CD14-positive monocyte (primary cell): ENCODE measurements at regions not wholly inside any gene's neighbourhood (a gene's known extent, or its start where the extent isn't known, plus 50 kb on each side); places are given as distances from the start of the nearest gene placed in this dataset.
"Not testable (repeated sequence)": the region's sequence is repeated elsewhere in the genome, so short reads cannot be mapped to it uniquely, and the experiment has no call there.

Source experiments
- DNase-seq, 3 donors: peaks; one replicate each; pipeline ENCODE4 v3.0.0-alpha.2; 2011 to 2022
- H2AFZ ChIP-seq: 2 replicates; pipeline ENCODE4 v1.6.0; 2012; ENCODE audit warnings: mild to moderate bottlenecking, low read depth, low read length, inconsistent platforms; ENCODE audit not compliant: insufficient read depth, poor library complexity, severe bottlenecking
- H3K27ac ChIP-seq, 2 donors: 1 replicate in 1 of 2; 2 replicates in 1 of 2; pipeline ENCODE4 v1.5.1; 2012 to 2013; ENCODE audit warnings: low read length in 2 of 2, control low read depth in 1 of 2, inconsistent platforms in 1 of 2, low read depth in 1 of 2, mild to moderate bottlenecking in 1 of 2
- H3K27me3 ChIP-seq, 2 donors: one replicate each; pipeline versions ENCODE4 v1.6.0 to v1.6.1; 2011 to 2013; ENCODE audit warnings: low read length in 2 of 2; ENCODE audit not compliant: control insufficient read depth in 2 of 2, insufficient read depth in 2 of 2
- H3K36me3 ChIP-seq, 2 donors: replicated peaks in 1 of 2; 1 replicate in 1 of 2; 2 replicates in 1 of 2; pipeline versions ENCODE4 v1.5.1 to v1.6.1; 2012 to 2013; ENCODE audit warnings: low read length in 2 of 2, control low read depth in 1 of 2, inconsistent platforms in 1 of 2, mild to moderate bottlenecking in 1 of 2; ENCODE audit not compliant: insufficient read depth in 2 of 2, control insufficient read depth in 1 of 2
- H3K4me1 ChIP-seq, 2 donors: 1 replicate in 1 of 2; 2 replicates in 1 of 2; pipeline versions ENCODE4 v1.5.1 to v1.6.1; 2012 to 2013; ENCODE audit warnings: low read length in 2 of 2, control low read depth in 1 of 2, inconsistent platforms in 1 of 2, mild to moderate bottlenecking in 1 of 2, moderate library complexity in 1 of 2; ENCODE audit not compliant: insufficient read depth in 2 of 2, control insufficient read depth in 1 of 2
- H3K4me2 ChIP-seq: replicated peaks from 2 replicates; pipeline ENCODE3; 2012; ENCODE audit warnings: low read length, moderate library complexity, mild to moderate bottlenecking; ENCODE audit not compliant: poor library complexity, severe bottlenecking; ENCODE audit errors: extremely low read depth
- H3K4me3 ChIP-seq, 3 experiments: fragments of 200-600 bp in 1 of 3; sonication (generic) in 1 of 3; replicated peaks in 1 of 3; 1 replicate in 2 of 3; 2 replicates in 1 of 3; pipeline ENCODE4 v1.5.1; 2011 to 2013; ENCODE audit warnings: low read length in 3 of 3, mild to moderate bottlenecking in 3 of 3, control low read depth in 2 of 3, low read depth in 2 of 3, inconsistent platforms in 1 of 3, moderate library complexity in 1 of 3
- H3K79me2 ChIP-seq: 2 replicates; pipeline ENCODE4 v1.6.0; 2012; ENCODE audit warnings: mild to moderate bottlenecking, control low read depth, inconsistent platforms, low read length, moderate library complexity; ENCODE audit not compliant: insufficient read depth
- H3K9ac ChIP-seq: 2 replicates; pipeline ENCODE4 v1.6.0; 2017; ENCODE audit warnings: low read length, mild to moderate bottlenecking; ENCODE audit not compliant: insufficient read depth, poor library complexity, severe bottlenecking
- H3K9me3 ChIP-seq, 2 donors: replicated peaks in 1 of 2; 1 replicate in 1 of 2; 2 replicates in 1 of 2; pipeline versions ENCODE4 v1.5.1 to v1.6.1; 2012 to 2013; ENCODE audit warnings: low read length in 2 of 2, control low read depth in 1 of 2; ENCODE audit not compliant: control insufficient read depth in 1 of 2, insufficient read depth in 1 of 2
- H4K20me1 ChIP-seq: 2 replicates; pipeline ENCODE4 v1.6.0; 2012; ENCODE audit warnings: mild to moderate bottlenecking, low read length, control low read depth, moderate library complexity; ENCODE audit not compliant: insufficient read depth
- H3K27ac Mint-ChIP-seq, 7 donors: one replicate each; pipeline ENCODE4 v1.8.0; 2020; ENCODE audit warnings: mild to moderate bottlenecking in 7 of 7, mixed read lengths in 7 of 7, moderate library complexity in 6 of 7, inconsistent platforms in 2 of 7
- H3K27me3 Mint-ChIP-seq, 3 donors: one replicate each; pipeline ENCODE4 v1.8.0; 2021 to 2022; ENCODE audit warnings: low read depth in 3 of 3, mild to moderate bottlenecking in 3 of 3, mixed read lengths in 3 of 3, moderate library complexity in 3 of 3, inconsistent platforms in 1 of 3
- H3K36me3 Mint-ChIP-seq, 2 donors: one replicate each; pipeline ENCODE4 v1.8.0; 2020; ENCODE audit warnings: mixed read lengths in 2 of 2, inconsistent platforms in 1 of 2, mild to moderate bottlenecking in 1 of 2
- H3K4me1 Mint-ChIP-seq: one replicate; pipeline ENCODE4 v1.8.0; 2020; ENCODE audit warnings: mild to moderate bottlenecking, mixed read lengths
- H3K4me3 Mint-ChIP-seq, 2 donors: one replicate each; pipeline ENCODE4 v1.8.0; 2020; ENCODE audit warnings: mild to moderate bottlenecking in 2 of 2, mixed read lengths in 2 of 2, moderate library complexity in 1 of 2
- H3K9me3 Mint-ChIP-seq, 7 donors: one replicate each; pipeline ENCODE4 v1.8.0; 2020 to 2022; ENCODE audit warnings: mixed read lengths in 7 of 7, mild to moderate bottlenecking in 6 of 7, moderate library complexity in 6 of 7, inconsistent platforms in 2 of 7
- CTCF ChIP-seq: fragments of 200-600 bp; IDR thresholded peaks from one replicate; pipeline ENCODE4 v1.8.0; 2022; ENCODE audit warnings: antibody characterized with exemption, mild to moderate bottlenecking
- whole genome bisulfite sequencing: methylation state at CpG from one replicate; pipeline ENCODE4 v1.1.5; 2013; ENCODE audit warnings: missing lambda C conversion rate; ENCODE audit not compliant: insufficient coverage; 5-methylcytosine and 5-hydroxymethylcytosine counted together
- intact Hi-C, 2 donors: fragments of 100-400 bp; cut with micrococcal nuclease; formaldehyde crosslinking; loops; one replicate each; pipeline versions ENCODE4 v1.15.0 to v1.15.1; 2023

- H3K4me1 Mint-ChIP-seq, result no peaks in the 10 kb centered on the region
- H3K36me3 ChIP-seq, result no peaks in the 10 kb centered on the region
- H3K27me3 Mint-ChIP-seq, result peaks cover 7 to 28% (median 14%) of the 10 kb centered on the region in 3 donors
- no peak overlapping the region for H3K27ac ChIP-seq
- no peaks in the 10 kb centered on the region for H3K79me2 ChIP-seq
- H2AFZ ChIP-seq, result no peak overlapping the region
- WGBS, result 67% methylated on average over 1 of the region's 1 CpG
- no peak overlapping the region for H3K4me2 ChIP-seq
- no peaks in the 10 kb centered on the region for H3K36me3 Mint-ChIP-seq
- intact Hi-C loops, result no loop called here
- H3K9ac ChIP-seq, result no peak overlapping the region
- H3K27ac Mint-ChIP-seq, result no peak overlapping the region
- TF ChIP-seq CTCF, result no peak
- no peak for DNase-seq
- H3K4me3 Mint-ChIP-seq, result no peak overlapping the region
- H3K9me3 ChIP-seq, result no peaks in the 10 kb centered on the region
- H3K4me1 ChIP-seq, result no peaks in the 10 kb centered on the region
- peaks cover 0 to 6% (median 4%) of the 10 kb centered on the region in 7 donors for H3K9me3 Mint-ChIP-seq
- H4K20me1 ChIP-seq, result no peaks in the 10 kb centered on the region
- H3K27me3 ChIP-seq, result peaks cover 5 to 25% of the 10 kb centered on the region in 2 donors
- H3K4me3 ChIP-seq, result no peak overlapping the region
Observed at GRCh38 chr15:28459279-28459678, 73.5 kb downstream of the GOLGA8G start.

GRCh38 chr15:28457396-28457932, 75.3 kb downstream of the GOLGA8G start:
- H3K9me3 Mint-ChIP-seq, H3K4me1 Mint-ChIP-seq, H3K9ac ChIP-seq, intact Hi-C loops, DNase-seq, H3K36me3 ChIP-seq, H3K27ac Mint-ChIP-seq, H3K4me3 Mint-ChIP-seq, H3K4me2 ChIP-seq, H3K4me1 ChIP-seq, H3K4me3 ChIP-seq, H3K27ac ChIP-seq, H2AFZ ChIP-seq, H3K36me3 Mint-ChIP-seq, H4K20me1 ChIP-seq, H3K79me2 ChIP-seq, H3K9me3 ChIP-seq: not testable (repeated sequence)
- H3K27me3 Mint-ChIP-seq, result peaks cover 7 to 30% (median 17%) of the 10 kb centered on the region in 3 donors
- peaks cover 5 to 25% of the 10 kb centered on the region in 2 donors for H3K27me3 ChIP-seq
- 98% methylated on average over 32 of the region's 32 CpGs for WGBS
